ENCODE measurements at regions not wholly inside any gene's neighbourhood (a gene's known extent, or its start where the extent isn't known, plus 50 kb on each side); places are given as distances from the start of the nearest gene placed in this dataset.
"Not testable (repeated sequence)": the region's sequence is repeated elsewhere in the genome, so short reads cannot be mapped to it uniquely, and the experiment has no call there.

DNA sequence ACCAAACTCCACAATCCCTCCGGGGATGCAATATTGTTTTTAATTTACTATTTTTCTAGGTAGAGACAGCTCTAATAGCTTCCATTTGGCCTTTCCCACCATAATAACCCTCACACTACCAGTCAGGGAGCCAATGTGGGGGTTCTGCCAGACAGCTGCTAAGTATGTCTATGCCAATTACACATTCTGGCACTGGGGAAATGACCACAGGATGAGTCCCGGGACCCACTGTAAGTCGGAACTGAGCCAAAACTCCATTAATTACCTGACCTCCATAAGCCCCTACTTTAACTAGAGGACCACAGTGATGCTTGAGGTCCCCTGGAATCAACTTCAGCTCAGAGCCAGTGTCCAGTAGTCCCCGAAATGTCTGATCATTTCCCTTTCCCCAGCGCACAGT is 95.2 kb upstream of the USP25 start:
- not testable (repeated sequence) for DNase-seq

DNA sequence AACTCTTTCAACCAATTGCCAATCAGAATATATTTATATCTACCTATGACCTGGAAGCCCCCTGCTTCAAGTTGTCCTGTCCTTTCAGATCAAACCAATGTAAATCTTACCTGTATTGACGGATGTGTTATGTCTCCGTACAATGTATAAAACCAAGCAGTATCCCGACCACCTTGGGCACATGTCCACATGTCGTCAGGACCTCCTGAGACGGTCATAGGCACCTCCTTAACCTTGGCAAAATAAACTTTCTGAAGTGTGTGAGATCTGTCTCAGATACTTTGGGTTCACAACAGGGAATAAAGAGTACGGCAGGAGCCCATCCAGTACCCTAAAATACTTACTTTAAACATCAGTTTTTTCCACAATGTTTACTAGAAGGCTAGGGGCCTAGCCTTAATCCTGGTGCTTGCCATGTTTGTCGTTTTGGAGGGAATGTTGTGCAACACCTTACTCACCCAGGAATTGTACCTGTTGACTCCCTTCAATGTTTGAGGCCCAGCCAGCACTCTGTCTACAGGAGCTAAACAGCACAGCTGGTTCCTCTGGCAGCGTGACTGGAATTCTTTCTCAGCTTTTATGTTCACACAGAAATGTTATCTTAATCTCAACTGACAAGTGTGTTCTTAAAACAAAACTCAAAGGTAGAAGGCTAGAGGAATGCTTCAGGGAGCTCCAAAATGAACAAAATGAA is 90.8 kb upstream of the USP25 start:
- no peak for DNase-seq

DNA sequence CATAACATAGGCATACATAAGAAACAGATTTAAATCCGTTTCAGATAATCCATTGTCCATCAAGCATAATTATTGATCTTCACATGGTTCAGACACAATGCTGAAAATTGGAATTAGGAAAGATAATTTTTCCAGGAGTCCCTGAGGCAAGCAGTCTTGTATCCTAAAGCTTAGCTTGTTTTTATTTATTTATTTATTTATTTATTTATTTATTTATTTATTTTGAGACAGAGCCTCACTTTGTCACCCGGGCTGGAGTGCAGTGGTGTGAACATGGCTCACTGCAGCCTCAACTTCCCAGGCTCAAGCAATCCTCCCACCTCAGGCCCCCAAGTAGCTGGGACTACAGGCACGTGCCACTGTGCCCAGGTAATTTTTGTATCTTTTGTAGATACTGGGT is 89.7 kb upstream of the USP25 start:
- DNase-seq = not testable (repeated sequence)

DNA sequence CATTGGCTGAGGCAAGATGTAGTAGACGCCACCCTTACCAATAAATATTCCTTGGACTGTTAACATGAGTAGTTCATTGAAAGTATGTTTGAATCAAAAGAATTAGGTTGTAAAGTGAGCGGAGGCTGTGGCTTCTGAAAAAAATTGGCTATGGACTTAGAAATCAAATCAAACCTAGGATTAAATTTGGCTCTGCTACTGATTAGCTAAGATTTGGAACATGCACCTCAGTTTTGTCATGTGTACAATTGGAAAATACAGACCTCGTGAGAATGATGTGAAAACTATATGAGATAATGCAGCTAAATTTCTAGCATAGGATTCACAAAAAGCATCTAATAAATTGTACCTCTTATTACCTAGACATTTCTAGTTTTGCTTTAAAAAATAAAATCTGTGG is 85.3 kb upstream of the USP25 start:
- no peak for DNase-seq

DNA sequence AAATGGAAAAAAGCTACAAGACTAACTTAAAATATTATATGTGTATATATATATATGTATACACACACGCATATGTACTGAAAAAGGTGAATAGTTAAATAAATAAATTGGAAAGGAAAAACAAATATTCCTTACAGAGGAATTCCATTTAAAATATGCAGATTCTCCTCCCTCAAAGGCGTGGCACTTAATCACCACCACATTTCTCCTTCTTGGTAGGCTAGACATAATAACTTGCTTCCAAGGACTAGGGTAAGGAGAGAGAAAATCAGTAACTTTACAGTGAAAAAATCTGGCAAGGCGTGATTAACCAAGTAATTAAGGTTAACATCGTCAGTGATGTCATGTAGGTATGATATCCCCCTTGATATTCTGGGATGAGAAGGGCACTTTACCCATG is 84.0 kb upstream of the USP25 start:
- no peak for DNase-seq

DNA sequence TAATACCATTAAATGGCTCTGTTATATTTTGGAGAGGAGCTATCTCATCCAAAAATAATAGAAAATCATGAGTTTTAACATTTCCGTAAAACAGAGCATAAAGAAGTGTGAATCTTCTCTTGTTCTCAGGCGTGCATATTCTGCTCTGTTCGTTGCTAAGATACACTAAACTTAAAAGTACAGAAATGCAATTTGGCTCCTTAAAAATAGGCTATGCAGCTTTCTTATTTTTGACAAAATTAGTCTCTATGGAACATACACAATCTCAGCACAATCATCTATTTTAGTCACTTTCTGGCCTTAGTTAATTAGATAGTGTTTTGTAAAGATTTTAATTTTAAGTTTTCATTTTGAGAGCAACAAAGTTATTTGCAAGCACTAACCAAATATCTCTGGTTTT is 79.0 kb upstream of the USP25 start:
- DNase-seq = no peak

DNA sequence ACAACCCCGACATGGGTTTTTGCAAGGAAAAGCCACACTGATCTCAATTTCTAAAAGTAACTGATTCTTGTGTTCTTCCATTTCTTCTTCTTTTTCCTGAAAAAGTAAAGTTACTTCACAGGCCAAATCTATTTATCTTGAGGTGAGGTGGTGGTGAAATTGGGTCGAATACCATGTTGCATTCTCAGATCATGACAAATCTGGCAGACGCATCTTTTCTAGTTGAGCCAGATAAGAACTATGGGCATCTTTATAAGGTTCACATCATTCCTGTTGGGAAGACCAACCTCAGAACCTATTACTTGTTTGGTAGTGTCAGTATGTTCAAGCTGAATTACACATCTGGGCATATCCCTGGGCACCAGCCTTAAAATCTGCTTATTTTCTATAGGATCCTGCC is 78.6 kb upstream of the USP25 start:
- no peak for DNase-seq

DNA sequence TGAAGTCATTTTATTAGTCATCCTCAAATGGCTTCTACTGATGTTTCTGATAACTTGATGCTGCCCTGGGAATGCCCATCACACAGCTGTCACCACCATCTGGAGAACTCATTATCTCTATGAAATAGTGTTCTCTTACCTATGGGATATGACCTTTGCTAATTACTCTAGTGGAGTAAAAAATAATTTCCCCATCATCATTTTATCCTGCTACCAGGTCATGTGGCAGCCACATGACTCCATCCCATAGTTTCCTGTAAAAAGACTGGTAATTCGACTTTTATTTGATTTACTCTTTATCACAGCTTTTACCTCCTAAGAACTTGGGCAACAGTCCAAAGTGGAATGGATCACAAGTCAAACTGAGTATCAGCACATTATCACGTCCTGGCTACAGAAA is 76.1 kb upstream of the USP25 start:
- no peak for DNase-seq

DNA sequence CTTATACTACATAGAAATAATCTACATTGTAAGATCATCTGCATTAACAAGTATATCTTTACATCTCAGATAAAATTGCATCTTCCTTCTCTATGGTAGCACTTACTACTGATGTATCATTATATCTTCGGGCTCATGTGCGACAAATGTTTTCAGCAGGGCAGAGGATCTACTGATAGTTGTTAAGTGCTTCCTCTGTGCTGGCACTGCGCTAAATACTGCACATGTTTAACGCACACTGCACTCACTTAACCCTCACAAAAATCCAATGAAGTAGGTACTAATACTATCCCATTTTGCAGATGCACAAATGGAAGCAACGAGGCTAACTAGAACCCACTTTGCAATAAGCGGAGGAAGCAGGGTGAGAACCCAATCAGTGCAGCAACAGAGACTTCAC is 75.6 kb upstream of the USP25 start:
- no peak for DNase-seq

DNA sequence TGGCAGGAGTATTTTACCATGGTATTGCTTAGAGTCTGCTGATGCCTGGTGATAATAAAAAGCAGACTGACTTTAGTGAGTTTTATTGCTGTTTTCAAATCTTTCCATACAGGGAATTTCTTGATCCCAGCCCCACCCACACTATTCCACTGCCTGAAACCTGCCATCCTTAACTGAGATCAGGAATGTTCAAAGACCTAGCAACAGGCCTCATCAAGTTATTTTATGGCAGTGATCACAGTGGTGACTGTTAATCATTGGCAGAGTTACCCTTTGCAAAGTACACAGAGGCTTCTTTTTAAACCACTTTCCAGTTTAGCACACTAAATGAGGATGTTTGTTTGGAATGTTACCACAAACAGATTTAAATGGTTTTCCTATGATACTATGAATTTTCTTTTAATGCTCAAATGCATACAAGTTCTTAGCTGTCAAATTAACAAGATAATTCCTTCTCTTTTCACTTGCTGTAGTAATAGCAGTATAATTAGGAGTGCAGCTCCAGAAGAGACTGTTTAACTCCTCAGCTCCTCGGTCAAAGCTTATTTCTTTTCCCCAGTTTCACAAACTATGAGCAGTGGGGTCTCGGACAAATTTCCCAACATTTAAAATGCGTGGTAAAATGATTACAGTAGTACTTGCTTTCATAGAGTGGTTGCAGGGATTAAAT is 69.9 kb upstream of the USP25 start:
- DNase-seq = no peak

DNA sequence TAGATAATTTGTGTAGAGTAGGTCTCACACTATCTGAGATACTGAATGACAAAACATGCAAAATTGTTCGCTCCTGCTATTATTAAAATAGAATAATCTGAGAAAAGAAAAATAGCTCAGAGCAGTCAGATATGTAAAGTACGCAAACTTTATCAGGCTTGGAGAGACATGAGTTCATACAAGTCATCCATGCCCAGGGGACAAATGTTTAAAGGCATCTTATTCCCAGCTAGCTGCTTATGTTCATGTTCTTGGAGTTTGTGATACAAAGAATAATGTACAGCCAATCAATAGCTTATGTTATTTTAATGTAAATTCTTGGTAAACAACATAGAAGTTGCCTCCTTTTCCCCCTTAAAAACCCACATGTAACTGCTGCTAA is 69.4 kb upstream of the USP25 start:
- DNase-seq = no peak

DNA sequence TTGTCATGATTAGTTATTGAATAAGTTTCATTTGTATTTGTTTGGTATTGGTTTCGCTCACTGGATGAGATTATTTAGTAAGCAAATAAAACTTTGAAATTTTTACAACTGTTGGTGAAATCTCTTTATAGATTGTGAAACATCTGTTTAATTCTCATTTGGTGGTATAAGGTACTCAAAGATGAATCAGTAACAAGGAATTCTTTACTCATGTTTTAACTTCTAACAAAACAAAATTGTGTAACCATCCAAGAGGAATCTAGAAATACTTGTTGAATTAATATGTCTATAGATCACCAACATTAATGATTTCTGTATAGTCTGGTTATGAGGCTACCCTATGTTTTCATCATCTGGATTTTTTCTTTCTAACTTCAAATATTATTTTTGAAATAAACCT is 62.8 kb upstream of the USP25 start:
- DNase-seq = no peak

DNA sequence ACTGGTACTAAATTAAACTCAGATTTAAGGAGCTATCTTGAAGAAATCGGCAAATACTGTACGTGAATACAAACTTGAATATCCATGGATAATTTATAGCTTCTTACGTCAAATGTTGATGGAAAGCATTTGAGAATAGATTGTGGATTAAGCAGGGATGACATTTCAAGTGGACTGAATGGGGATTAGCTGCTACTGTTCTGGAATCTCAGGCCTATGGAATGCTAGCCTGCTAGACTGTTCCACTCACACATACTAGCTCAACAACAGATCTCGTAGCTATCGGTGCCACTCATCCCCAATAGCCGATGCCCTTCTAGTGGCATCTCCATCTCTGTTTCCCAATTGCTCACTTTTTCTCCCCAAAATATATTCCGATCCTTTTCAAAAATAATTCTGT is 62.0 kb upstream of the USP25 start:
- DNase-seq = no peak

DNA sequence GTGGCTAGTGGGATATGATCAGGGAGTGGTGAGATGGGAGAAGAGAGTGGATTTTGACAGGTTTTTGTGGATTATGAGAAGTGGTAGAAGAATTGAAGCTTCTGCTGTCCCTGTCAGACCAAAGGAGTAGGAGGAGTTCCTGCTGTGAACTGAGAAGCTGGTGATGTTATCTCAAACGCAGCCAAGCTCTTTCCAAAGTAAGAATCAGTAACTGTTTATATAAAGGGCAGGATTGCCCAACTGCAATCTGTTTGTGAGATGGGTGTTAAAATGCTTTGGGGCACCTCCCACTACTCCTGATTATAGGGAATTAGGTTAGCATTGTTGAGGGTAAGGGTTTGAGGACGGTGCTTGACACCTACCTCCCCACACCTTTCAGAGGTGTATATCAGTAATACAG is 60.5 kb upstream of the USP25 start:
- DNase-seq = no peak

DNA sequence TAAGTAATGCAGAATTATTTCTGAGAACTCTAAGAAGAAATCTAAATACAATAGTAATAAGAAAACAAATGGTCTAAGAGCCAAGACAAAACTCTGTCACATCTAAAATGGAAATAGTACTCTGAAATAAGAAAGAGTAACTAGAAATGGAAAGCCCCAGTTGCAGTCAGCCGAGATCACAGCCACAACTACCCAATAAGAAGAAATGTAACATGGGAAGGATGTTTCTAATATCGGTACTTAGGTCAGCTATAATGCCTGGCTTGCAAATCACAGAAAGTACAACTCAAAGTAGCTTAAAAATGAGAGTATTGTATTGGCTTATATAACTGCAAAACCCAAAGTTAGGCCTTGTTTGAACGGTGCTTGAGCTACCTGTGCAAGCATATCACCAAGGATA is 58.6 kb upstream of the USP25 start:
- no peak for DNase-seq

DNA sequence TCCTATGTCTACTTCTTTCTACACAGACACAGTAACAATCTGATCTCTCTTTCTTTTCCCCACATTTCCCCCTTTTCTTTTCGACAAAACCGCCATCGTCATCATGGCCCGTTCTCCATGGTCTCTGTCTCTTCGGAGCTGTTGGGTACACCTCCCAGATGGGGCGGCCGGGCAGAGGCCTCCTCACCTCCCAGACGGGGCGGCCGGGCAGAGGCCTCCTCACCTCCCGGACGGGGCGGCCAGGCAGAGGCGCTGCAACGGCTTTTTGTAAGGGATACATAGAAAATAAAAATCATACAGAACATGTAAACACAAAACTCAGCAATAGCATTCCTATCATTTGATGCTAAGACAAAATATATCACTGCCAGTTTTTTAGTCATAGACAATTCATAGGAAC is 57.2 kb upstream of the USP25 start:
- DNase-seq = not testable (repeated sequence)

DNA sequence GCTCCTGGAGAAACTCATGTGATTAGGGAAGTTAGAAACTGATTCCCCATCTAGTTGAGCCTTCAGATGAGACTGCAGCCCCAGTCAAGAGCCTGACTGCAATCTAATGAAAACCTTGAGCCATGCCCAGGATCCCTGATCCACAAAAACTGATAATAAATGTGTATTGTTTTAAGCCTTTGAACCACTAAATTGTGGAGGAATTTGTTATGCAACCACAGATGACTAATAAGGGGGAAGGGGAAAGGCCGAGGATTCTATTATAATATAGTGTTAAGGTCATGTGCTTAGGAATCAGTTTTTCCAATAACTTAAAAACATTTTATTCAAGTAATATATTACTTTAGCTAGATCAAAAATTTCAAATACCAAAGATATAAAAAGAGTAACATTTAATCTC is 52.8 kb upstream of the USP25 start:
- DNase-seq = no peak

DNA sequence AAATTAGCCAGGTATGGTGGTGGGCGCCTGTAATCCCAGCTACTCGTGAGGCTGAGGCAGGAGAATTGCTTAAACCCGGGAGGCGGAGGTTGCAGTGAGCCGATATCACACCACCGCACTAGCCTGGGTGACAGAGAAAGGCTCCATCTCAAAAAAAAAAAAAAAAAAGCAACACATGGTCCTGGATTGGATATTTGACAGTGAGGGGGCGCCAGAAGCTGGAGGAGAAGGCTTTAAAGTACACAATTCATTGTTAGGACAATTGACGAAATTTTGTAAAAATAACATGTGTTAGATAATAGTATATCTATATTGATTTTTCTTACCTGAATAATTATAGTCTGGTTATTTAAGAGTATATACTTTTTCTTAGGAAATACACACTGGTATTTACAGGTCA is 50.2 kb upstream of the USP25 start:
- DNase-seq = no peak

Data from right forelimb (tissue), 1 donor.